SK-N-SH (cell line): ENCODE measurements at regions not wholly inside any gene's neighbourhood (a gene's known extent, or its start where the extent isn't known, plus 50 kb on each side); places are given as distances from the start of the nearest gene placed in this dataset.

Source experiments
- CTCF ChIA-PET: fragments of 300-600, 350-600 bp; formaldehyde crosslinking; extraction: SDS; loops from one replicate; lab custom pipeline; 2021; lab: Yijun Ruan, JAX
- POLR2A ChIA-PET: fragments of 350-600 bp; sonication (Branson Sonifier 250); formaldehyde crosslinking; extraction: SDS; loops from one replicate; lab custom pipeline; 2020; ENCODE audit warnings: antibody characterized with exemption, inconsistent platforms; lab: Yijun Ruan, JAX
- DNase-seq: peaks from one replicate; pipeline ENCODE4 v3.0.0; 2012
- H2AFZ ChIP-seq: fragments of 200-600 bp; sonication (generic); 2 replicates; pipeline ENCODE4 v1.8.1; 2016; ENCODE audit warnings: antibody characterized with exemption, mild to moderate bottlenecking, low read depth
- H3F3A ChIP-seq: fragments of 200-600 bp; sonication (generic); replicated peaks from 2 replicates; pipeline ENCODE3; 2016; ENCODE audit warnings: antibody characterized with exemption, mild to moderate bottlenecking; ENCODE audit not compliant: insufficient read depth
- H3K27ac ChIP-seq, 2 experiments: fragments of 200-500 bp in 1 of 2; fragments of 200-600 bp in 1 of 2; sonication (Bioruptor generic) in 1 of 2; sonication (generic), shearing (Covaris generic) in 1 of 2; 2 replicates each; pipeline versions ENCODE4 v1.5.1 to v1.6.1; 2014 to 2016; ENCODE audit warnings: low read depth in 2 of 2, inconsistent platforms in 1 of 2, low read length in 1 of 2, mild to moderate bottlenecking in 1 of 2, mixed read lengths in 1 of 2
- H3K27me3 ChIP-seq: fragments of 200-600 bp; sonication (generic), shearing (Covaris generic); 2 replicates; pipeline ENCODE4 v1.6.1; 2016; ENCODE audit warnings: mixed run types; ENCODE audit not compliant: insufficient read depth
- H3K36me3 ChIP-seq, 2 experiments: fragments of 200-500 bp in 1 of 2; fragments of 200-600 bp in 1 of 2; sonication (Bioruptor generic) in 1 of 2; sonication (generic) in 1 of 2; replicated peaks in 1 of 2; 2 replicates each; pipeline versions ENCODE3 to v1.5.1; 2014 to 2016; ENCODE audit warnings: low read length in 1 of 2, mild to moderate bottlenecking in 1 of 2; ENCODE audit not compliant: insufficient read depth in 2 of 2, control insufficient read depth in 1 of 2
- H3K4me1 ChIP-seq, 2 experiments: fragments of 200-500 bp in 1 of 2; fragments of 200-600 bp in 1 of 2; sonication (Bioruptor generic) in 1 of 2; sonication (generic), shearing (Covaris generic) in 1 of 2; 2 replicates each; pipeline versions ENCODE4 v1.5.1 to v1.6.1; 2014 to 2016; ENCODE audit warnings: low read depth in 1 of 2, low read length in 1 of 2, mixed run types in 1 of 2; ENCODE audit not compliant: insufficient read depth in 2 of 2, control insufficient read depth in 1 of 2
- H3K4me2 ChIP-seq: fragments of 200-600 bp; sonication (generic), shearing (Covaris generic); 2 replicates; pipeline ENCODE4 v1.6.1; 2017; ENCODE audit warnings: mixed run types
- H3K4me3 ChIP-seq, 2 experiments: fragments of 200-500 bp in 1 of 2; fragments of 200-600 bp in 1 of 2; sonication (Bioruptor generic) in 1 of 2; sonication (generic), shearing (Covaris generic) in 1 of 2; 2 replicates each; pipeline versions ENCODE4 v1.5.1 to v1.8.1; 2014 to 2016; ENCODE audit warnings: low read depth in 2 of 2, inconsistent platforms in 1 of 2, low read length in 1 of 2, mild to moderate bottlenecking in 1 of 2, mixed read lengths in 1 of 2, moderate library complexity in 1 of 2
- H3K79me2 ChIP-seq: fragments of 200-600 bp; sonication (generic); 2 replicates; pipeline ENCODE4 v1.8.1; 2017; ENCODE audit warnings: mild to moderate bottlenecking; ENCODE audit not compliant: insufficient read depth
- H3K9ac ChIP-seq: fragments of 200-600 bp; sonication (generic); 2 replicates; pipeline ENCODE4 v1.6.1; 2017; ENCODE audit warnings: mixed run types
- H3K9me2 ChIP-seq: fragments of 200-600 bp; sonication (generic); 2 replicates; pipeline ENCODE4 v1.6.1; 2017; ENCODE audit warnings: mixed run types
- H3K9me3 ChIP-seq: fragments of 200-600 bp; sonication (generic); 2 replicates; pipeline ENCODE4 v1.6.1; 2017; ENCODE audit warnings: mixed run types, mild to moderate bottlenecking, moderate library complexity
- H4K20me1 ChIP-seq: fragments of 200-600 bp; sonication (generic); 2 replicates; pipeline ENCODE4 v1.6.1; 2017; ENCODE audit warnings: mild to moderate bottlenecking, mixed run types; ENCODE audit not compliant: insufficient read depth
- CTCF ChIP-seq: fragments of 200-600 bp; sonication (generic); IDR thresholded peaks from 2 replicates; pipeline ENCODE4 v1.6.1; 2017; ENCODE audit warnings: antibody characterized with exemption, mild to moderate bottlenecking, moderate library complexity
- ELF1 ChIP-seq: IDR thresholded peaks from 2 replicates; pipeline ENCODE4 v1.4.0; 2012
- EZH2phosphoT487 ChIP-seq: fragments of 200-600 bp; sonication (generic); IDR thresholded peaks from 2 replicates; pipeline ENCODE4 v1.6.1; 2017; ENCODE audit warnings: low read depth, mixed run types, mild to moderate bottlenecking, antibody characterized with exemption, moderate library complexity, borderline replicate concordance
- FOXJ3 ChIP-seq: sonication (generic); formaldehyde crosslinking; IDR thresholded peaks from 2 replicates; pipeline ENCODE4 v1.5.1; 2020; ENCODE audit warnings: mild to moderate bottlenecking, missing genetic modification reagents
- MEF2A ChIP-seq: IDR thresholded peaks from 2 replicates; pipeline ENCODE4 v1.4.0; 2012; ENCODE audit warnings: low read depth, borderline replicate concordance
- NFIC ChIP-seq: IDR thresholded peaks from 2 replicates; pipeline ENCODE4 v1.4.0; 2012; ENCODE audit warnings: borderline replicate concordance
- RAD21 ChIP-seq: IDR thresholded peaks from 2 replicates; pipeline ENCODE4 v1.6.1; 2012; ENCODE audit warnings: mild to moderate bottlenecking, low read length
- RXRA ChIP-seq: IDR thresholded peaks from 2 replicates; pipeline ENCODE4 v1.4.0; 2012; ENCODE audit warnings: low read depth, mild to moderate bottlenecking, borderline replicate concordance
- SIN3A ChIP-seq: IDR thresholded peaks from 2 replicates; pipeline ENCODE4 v1.6.1; 2012; ENCODE audit warnings: low read depth, mild to moderate bottlenecking, low read length, moderate library complexity, borderline replicate concordance
- SMC3 ChIP-seq: IDR thresholded peaks from 2 replicates; pipeline ENCODE4 v1.6.1; 2012; ENCODE audit warnings: low read depth, low read length, improper control_type of control experiment
- WGBS: methylation state at CpG from one replicate; pipeline ENCODE4 v1.1.6; 2017; ENCODE audit warnings: low lambda C conversion rate; 5-methylcytosine and 5-hydroxymethylcytosine counted together
- TF ChIP-seq, protein P1 (sequence below): IDR thresholded peaks from 2 replicates; pipeline ENCODE4 v1.4.0; 2012; ENCODE audit warnings: low read depth
- TF ChIP-seq, protein P2 (sequence below): IDR thresholded peaks from 2 replicates; pipeline ENCODE4 v1.4.0; 2012; ENCODE audit warnings: low read depth, borderline replicate concordance

GRCh38 chr4:31667686-31668085 is 947.5 kb downstream of the PCDH7 start (continued):
- TF ChIP-seq, protein P1, sequence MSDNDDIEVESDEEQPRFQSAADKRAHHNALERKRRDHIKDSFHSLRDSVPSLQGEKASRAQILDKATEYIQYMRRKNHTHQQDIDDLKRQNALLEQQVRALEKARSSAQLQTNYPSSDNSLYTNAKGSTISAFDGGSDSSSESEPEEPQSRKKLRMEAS: no peak
- no peak for TF ChIP-seq NFIC

GRCh38 chr4:31674313-31674947 is 954.3 kb downstream of the PCDH7 start:
- no peak overlapping the region for H3K4me3 ChIP-seq

GRCh38 chr4:31678356-31678755 is 958.2 kb downstream of the PCDH7 start:
- Histone ChIP-seq H3K36me3 (no peaks in the 10 kb centered on the region), H3K9ac (no peak overlapping the region), H3K27me3 (no peaks in the 10 kb centered on the region), H3K4me3 (no peak overlapping the region), H3K79me2 (no peaks in the 10 kb centered on the region), H3K9me3 (no peaks in the 10 kb centered on the region), H3K9me2 (no peaks in the 10 kb centered on the region), H3K27ac (no peak overlapping the region), H4K20me1 (no peaks in the 10 kb centered on the region), H3K4me1 (no peaks in the 10 kb centered on the region; a peak in 1 of 4 replicates), H3F3A (no peaks in the 10 kb centered on the region), H2AFZ (no peak overlapping the region), H3K4me2 (no peak overlapping the region)
- CTCF ChIA-PET: no interaction called here
- POLR2A ChIA-PET: no interaction called here
- no peak for TF ChIP-seq SMC3
- no peak for TF ChIP-seq MEF2A
- TF ChIP-seq, protein P1: no peak
- TF ChIP-seq ELF1: no peak
- no peak for TF ChIP-seq FOXJ3
- no peak for TF ChIP-seq SIN3A
- no peak for TF ChIP-seq RXRA
- TF ChIP-seq, protein P2, sequence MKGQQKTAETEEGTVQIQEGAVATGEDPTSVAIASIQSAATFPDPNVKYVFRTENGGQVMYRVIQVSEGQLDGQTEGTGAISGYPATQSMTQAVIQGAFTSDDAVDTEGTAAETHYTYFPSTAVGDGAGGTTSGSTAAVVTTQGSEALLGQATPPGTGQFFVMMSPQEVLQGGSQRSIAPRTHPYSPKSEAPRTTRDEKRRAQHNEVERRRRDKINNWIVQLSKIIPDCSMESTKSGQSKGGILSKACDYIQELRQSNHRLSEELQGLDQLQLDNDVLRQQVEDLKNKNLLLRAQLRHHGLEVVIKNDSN: no peak
- no peak for DNase-seq
- WGBS: 2% methylated on average over 1 of the region's 1 CpG

More at GRCh38 chr4:31674313-31674947, 954.3 kb downstream of the PCDH7 start:
- no peaks in the 10 kb centered on the region for H3K27me3 ChIP-seq
- DNase-seq: peak; percentile 26
- no peaks in the 10 kb centered on the region for H3K36me3 ChIP-seq
- H3K27ac ChIP-seq: no peak overlapping the region
- ChIA-PET POLR2A (no interaction called here), CTCF (interaction anchor here (0.6 to 1.3 kb wide), 2 partner anchors 629 to 671 kb away, joined by 3 to 7 read pairs; no protein-coding TSS in a partner anchor)
- no peaks in the 10 kb centered on the region for H4K20me1 ChIP-seq
- peaks cover 0 to under 1% of the 10 kb centered on the region in 2 experiments; a peak in 1 of 4 replicates for H3K4me1 ChIP-seq
- no peak overlapping the region for H3K4me2 ChIP-seq
- H3K9me3 ChIP-seq: no peaks in the 10 kb centered on the region
- no peaks in the 10 kb centered on the region for H3K9me2 ChIP-seq
- no peak overlapping the region for H2AFZ ChIP-seq
- 0% methylated on average over 1 of the region's 1 CpG for WGBS
- no peaks in the 10 kb centered on the region for H3F3A ChIP-seq
- TF ChIP-seq EZH2phosphoT487 (no peak), CTCF (peak; percentile 57), SMC3 (peak; percentile 35), RAD21 (peak; percentile 42)
- no peaks in the 10 kb centered on the region for H3K79me2 ChIP-seq
- no peak overlapping the region for H3K9ac ChIP-seq
